Stimulated activated CD4-positive, alpha-beta T cell treated with anti-CD3 and anti-CD28 coated beads, Interleukin-15, amount 100 ng/mL, for 48 hours (primary cell): ENCODE measurements at regions not wholly inside any gene's neighbourhood (a gene's known extent, or its start where the extent isn't known, plus 50 kb on each side); places are given as distances from the start of the nearest gene placed in this dataset.
"Not testable (repeated sequence)": the region's sequence is repeated elsewhere in the genome, so short reads cannot be mapped to it uniquely, and the experiment has no call there.

ENCODE experiments used
- DNase-seq, 2 donors: peaks; one replicate each; pipeline ENCODE4 v3.0.0-alpha.2; 2020; ENCODE audit warnings: low read depth in 2 of 2

GRCh38 chr6:141077355-141078333 is 1055.1 kb upstream of the GJE1 start:
- DNase-seq, result peak in 1 of 2 donors; percentile 6

- no peak for DNase-seq
Measured at GRCh38 chr6:141057761-141058160, 1075.0 kb upstream of the GJE1 start.

- DNase-seq, result no peak
Measured at GRCh38 chr6:141056945-141057625, 1075.6 kb upstream of the GJE1 start.

GRCh38 chr6:141050471-141050870 is 1082.3 kb upstream of the GJE1 start:
- no peak for DNase-seq

DNA sequence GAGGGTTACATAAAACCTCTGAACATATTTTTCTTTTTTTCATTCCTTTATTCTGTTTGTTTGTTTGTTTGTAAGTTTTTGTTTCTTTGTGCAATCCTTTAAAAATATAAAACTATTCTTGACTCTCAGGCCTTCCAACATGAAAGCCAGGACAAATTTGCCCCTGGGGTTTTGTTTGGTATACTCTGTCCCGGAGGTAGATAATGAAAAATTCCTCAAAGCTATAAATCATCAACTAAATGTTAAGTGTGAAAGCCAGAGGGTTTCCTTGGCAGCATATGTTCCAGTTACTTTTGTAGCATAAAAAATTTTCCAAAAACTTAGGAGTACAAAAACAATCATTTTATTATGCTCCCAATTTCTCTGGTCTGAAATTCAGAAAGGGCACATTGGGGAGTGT is 1084.3 kb upstream of the GJE1 start:
- no peak for DNase-seq

- DNase-seq, result not testable (repeated sequence)
Measured at GRCh38 chr6:141046496-141046895, 1086.2 kb upstream of the GJE1 start.

DNA sequence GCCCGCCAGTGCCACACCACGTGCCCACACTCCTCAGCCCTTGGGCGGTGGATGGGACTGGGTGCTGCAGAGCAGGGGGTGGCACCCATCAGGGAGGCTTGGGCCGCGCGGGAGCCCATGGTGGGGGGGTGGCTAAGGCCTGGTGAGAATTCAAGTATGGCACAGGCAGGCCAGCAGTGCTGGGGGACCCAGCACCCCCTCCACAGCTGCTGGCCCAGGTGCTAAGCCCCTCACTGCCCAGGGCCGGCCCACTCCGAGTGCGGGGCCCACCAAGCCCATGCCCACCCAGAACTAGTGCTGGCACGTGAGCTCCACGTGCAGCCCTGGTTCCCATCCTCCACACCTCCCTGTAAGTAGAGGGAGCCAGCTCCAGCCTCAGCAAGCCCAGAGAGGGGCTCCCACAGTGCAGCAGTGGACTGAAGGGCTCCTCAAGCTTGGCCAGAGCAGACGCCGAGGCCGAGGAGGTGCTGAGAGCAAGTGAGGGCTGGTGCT is 1091.1 kb upstream of the GJE1 start:
- DNase-seq, result no peak

GRCh38 chr6:141035312-141036200 is 1097.2 kb upstream of the GJE1 start:
- DNase-seq, result no peak

- DNase-seq, result no peak
Measured at GRCh38 chr6:141033101-141033500, 1099.6 kb upstream of the GJE1 start.

GRCh38 chr6:141029908-141030307 is 1102.8 kb upstream of the GJE1 start:
- no peak for DNase-seq

GRCh38 chr6:141028791-141029280 is 1103.9 kb upstream of the GJE1 start:
- DNase-seq, result no peak

DNA sequence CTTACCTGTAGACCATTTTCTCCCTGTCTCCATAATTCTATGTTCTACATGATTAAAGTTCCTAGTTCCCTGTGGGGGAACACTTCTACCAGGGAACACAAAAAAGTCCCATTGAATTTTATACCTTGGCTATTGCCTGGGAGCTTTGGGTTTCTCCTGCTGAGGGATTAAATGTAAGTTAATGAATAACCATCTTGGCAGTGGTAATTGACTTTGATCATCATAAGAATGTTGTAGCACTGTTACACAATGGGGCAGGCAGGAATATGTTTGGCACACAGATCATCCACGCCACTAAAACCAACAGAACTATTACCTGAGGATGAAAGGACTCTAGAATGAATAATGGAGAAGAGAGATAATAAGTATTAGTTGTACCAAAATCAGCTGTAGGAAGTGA is 1106.2 kb upstream of the GJE1 start:
- no peak for DNase-seq

DNA sequence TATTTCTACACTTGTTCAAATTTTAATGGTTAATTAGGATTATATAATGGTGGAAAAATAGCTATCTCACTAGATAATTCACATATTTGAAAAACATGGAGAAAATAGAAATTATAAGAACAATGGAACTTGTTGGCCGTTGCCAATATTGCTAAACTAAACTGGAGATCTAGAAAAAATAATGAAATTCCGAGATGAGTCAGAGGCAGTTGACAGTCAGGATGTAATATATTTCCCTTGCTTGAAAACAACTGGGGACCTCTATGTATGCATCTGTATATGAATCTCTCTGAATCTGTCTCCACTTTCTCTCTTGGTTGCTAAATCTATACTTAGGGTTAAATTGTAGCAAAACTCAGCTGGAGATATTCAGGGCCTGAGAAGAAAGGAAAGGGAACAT is 1108.2 kb upstream of the GJE1 start:
- DNase-seq, result no peak

DNA sequence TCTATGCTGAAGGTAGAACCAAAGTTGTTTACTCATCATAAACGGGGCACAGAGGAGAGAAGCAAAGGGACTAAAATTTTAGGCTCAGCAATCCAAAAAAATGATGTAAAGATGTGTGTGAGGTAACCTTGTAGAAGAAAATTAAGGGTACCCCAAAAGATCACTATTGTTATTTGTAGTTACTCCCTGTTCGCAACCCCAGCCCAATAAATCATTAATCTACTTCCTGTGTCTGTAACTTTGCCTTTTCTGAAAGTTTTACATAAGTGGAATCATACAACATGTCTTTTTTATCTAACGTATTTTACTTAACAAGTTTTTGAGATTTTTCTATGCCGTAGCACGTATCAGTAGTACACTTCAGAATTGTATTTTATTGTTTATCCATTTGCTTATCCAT is 1114.8 kb upstream of the GJE1 start:
- no peak for DNase-seq

GRCh38 chr6:141000917-141001316 is 1131.8 kb upstream of the GJE1 start:
- no peak for DNase-seq

DNA sequence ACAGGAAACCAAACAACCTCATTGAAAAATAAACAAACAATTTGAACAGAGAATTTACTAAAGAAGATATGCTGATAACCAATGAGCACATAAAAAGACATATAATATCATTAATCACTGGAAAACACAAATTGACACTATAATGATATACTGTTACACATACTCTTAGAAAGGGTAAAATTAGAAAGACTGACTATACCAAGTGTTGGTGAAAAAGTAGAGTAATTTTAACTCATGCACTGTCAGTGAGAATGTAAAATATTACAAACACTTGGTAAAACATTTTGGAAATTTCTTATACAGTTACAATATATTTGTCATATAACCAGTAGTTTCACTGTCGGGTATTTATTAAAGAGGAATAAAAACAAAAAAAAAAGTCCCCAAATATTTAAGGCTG is 1139.2 kb upstream of the GJE1 start:
- DNase-seq, result no peak

DNA sequence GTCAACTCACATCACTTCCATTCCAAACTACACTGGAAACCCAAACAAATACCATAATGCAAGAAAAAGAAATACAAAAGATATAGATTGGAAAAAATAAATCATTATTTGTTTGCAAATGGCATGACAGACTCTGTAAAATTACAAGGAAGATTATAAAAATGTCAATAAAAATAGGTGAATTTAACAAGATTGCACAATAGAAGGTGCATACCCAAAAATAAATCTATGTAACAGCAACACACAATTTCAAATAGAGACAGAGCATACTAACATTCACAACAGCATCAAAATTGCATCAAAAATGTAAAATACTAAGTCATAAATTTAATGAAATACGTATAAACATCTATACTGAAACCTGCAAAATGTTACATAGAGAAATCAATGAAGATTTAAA is 1140.0 kb upstream of the GJE1 start:
- DNase-seq, result no peak

GRCh38 chr6:140988780-140989179 is 1143.9 kb upstream of the GJE1 start:
- no peak for DNase-seq

- DNase-seq, result no peak
Measured at GRCh38 chr6:140987364-140988155, 1145.2 kb upstream of the GJE1 start.

GRCh38 chr6:140985679-140986275 is 1146.9 kb upstream of the GJE1 start:
- DNase-seq, result no peak
